H9 (cell line): ENCODE measurements at regions not wholly inside any gene's neighbourhood (a gene's known extent, or its start where the extent isn't known, plus 50 kb on each side); places are given as distances from the start of the nearest gene placed in this dataset.

Experiments used
- DNase-seq: peaks from one replicate; pipeline ENCODE4 v3.0.0-alpha.2; 2017
- H2AFZ ChIP-seq: one replicate; pipeline ENCODE4 v1.6.1; 2013; ENCODE audit warnings: mild to moderate bottlenecking, low read length, control low read depth, moderate library complexity
- H2AK5ac ChIP-seq: 2 replicates; pipeline ENCODE4 v1.6.1; 2013; ENCODE audit warnings: low read length, control low read depth, mixed read lengths; ENCODE audit not compliant: insufficient read length
- H2BK120ac ChIP-seq: one replicate; pipeline ENCODE4 v1.6.1; 2013; ENCODE audit warnings: low read depth, mild to moderate bottlenecking, low read length, control low read depth, inconsistent platforms; ENCODE audit not compliant: poor library complexity, severe bottlenecking
- H2BK12ac ChIP-seq: 2 replicates; pipeline ENCODE4 v1.6.1; 2013; ENCODE audit warnings: low read length, control low read depth, mixed read lengths, low read depth; ENCODE audit not compliant: insufficient read length
- H2BK15ac ChIP-seq: 2 replicates; pipeline ENCODE4 v1.6.1; 2013; ENCODE audit warnings: low read depth, low read length, control low read depth
- H2BK20ac ChIP-seq: one replicate; pipeline ENCODE4 v1.6.1; 2013; ENCODE audit warnings: low read depth, mild to moderate bottlenecking, low read length, control low read depth, inconsistent platforms; ENCODE audit not compliant: poor library complexity, severe bottlenecking
- H2BK5ac ChIP-seq: 2 replicates; pipeline ENCODE4 v1.6.1; 2013; ENCODE audit warnings: low read length, control low read depth, mixed read lengths; ENCODE audit not compliant: insufficient read length
- H3K14ac ChIP-seq: 2 replicates; pipeline ENCODE4 v1.6.1; 2013; ENCODE audit warnings: low read length, control low read depth; ENCODE audit not compliant: insufficient read depth
- H3K18ac ChIP-seq: 2 replicates; pipeline ENCODE4 v1.6.1; 2013; ENCODE audit warnings: low read depth, mild to moderate bottlenecking, mixed read lengths, low read length, control low read depth; ENCODE audit not compliant: insufficient read length
- H3K23ac ChIP-seq: 2 replicates; pipeline ENCODE4 v1.6.1; 2013; ENCODE audit warnings: low read length, control low read depth, mixed read lengths, low read depth; ENCODE audit not compliant: insufficient read length
- H3K23me2 ChIP-seq: 2 replicates; pipeline ENCODE4 v1.6.1; 2013; ENCODE audit warnings: low read depth, mild to moderate bottlenecking, mixed read lengths, low read length, control low read depth; ENCODE audit not compliant: insufficient read length, poor library complexity, severe bottlenecking
- H3K27ac ChIP-seq: 2 replicates; pipeline ENCODE4 v1.5.1; 2013; ENCODE audit warnings: low read length, control low read depth, mixed read lengths, low read depth; ENCODE audit not compliant: insufficient read length
- H3K27me3 ChIP-seq: 2 replicates; pipeline ENCODE4 v1.6.1; 2013; ENCODE audit warnings: low read length, control low read depth, inconsistent platforms; ENCODE audit not compliant: insufficient read depth
- H3K4ac ChIP-seq: 2 replicates; pipeline ENCODE4 v1.6.1; 2013; ENCODE audit warnings: low read depth, mild to moderate bottlenecking, control low read depth, inconsistent platforms, low read length, moderate library complexity
- H3K4me1 ChIP-seq: 2 replicates; pipeline ENCODE4 v1.6.1; 2013; ENCODE audit warnings: low read length, control low read depth, inconsistent platforms; ENCODE audit not compliant: insufficient read depth
- H3K4me2 ChIP-seq: 2 replicates; pipeline ENCODE4 v1.6.1; 2013; ENCODE audit warnings: low read length, control low read depth, mixed read lengths; ENCODE audit not compliant: insufficient read length, insufficient read depth
- H3K56ac ChIP-seq: 2 replicates; pipeline ENCODE4 v1.6.1; 2013; ENCODE audit warnings: low read depth, mild to moderate bottlenecking, mixed read lengths, low read length, control low read depth; ENCODE audit not compliant: insufficient read length
- H3K79me1 ChIP-seq: 2 replicates; pipeline ENCODE4 v1.6.1; 2013; ENCODE audit warnings: low read depth, mild to moderate bottlenecking, moderate library complexity, low read length, control low read depth, inconsistent platforms; ENCODE audit not compliant: insufficient read depth, poor library complexity, severe bottlenecking
- H3K79me2 ChIP-seq: 2 replicates; pipeline ENCODE4 v1.6.1; 2013; ENCODE audit warnings: low read length, control low read depth, inconsistent platforms; ENCODE audit not compliant: insufficient read depth
- H3K9ac ChIP-seq: 2 replicates; pipeline ENCODE4 v1.6.1; 2013; ENCODE audit warnings: low read length, control low read depth, mixed read lengths; ENCODE audit not compliant: insufficient read length; ENCODE audit errors: extremely low read depth
- H3K9me3 ChIP-seq: one replicate; pipeline ENCODE4 v1.6.1; 2013; ENCODE audit warnings: low read depth, low read length, inconsistent platforms; ENCODE audit not compliant: control insufficient read depth
- H3T11ph ChIP-seq: one replicate; pipeline ENCODE4 v1.6.1; 2013; ENCODE audit warnings: mild to moderate bottlenecking, low read length, control low read depth, inconsistent platforms
- H4K20me1 ChIP-seq: one replicate; pipeline ENCODE4 v1.6.1; 2013; ENCODE audit not compliant: control insufficient read depth, insufficient read length, insufficient read depth
- H4K5ac ChIP-seq: 2 replicates; pipeline ENCODE4 v1.6.1; 2013; ENCODE audit warnings: low read depth, mild to moderate bottlenecking, mixed read lengths, low read length, control low read depth; ENCODE audit not compliant: insufficient read length
- H4K8ac ChIP-seq: replicated peaks from 2 replicates; pipeline ENCODE4 v1.6.1; 2013; ENCODE audit warnings: low read length, control low read depth, mixed read lengths, low read depth; ENCODE audit not compliant: insufficient read length
- H4K91ac ChIP-seq: 2 replicates; pipeline ENCODE4 v1.6.1; 2013; ENCODE audit warnings: low read depth, mild to moderate bottlenecking, moderate library complexity, mixed read lengths, low read length, control low read depth; ENCODE audit not compliant: insufficient read length
- H3K27ac Mint-ChIP-seq, 3 experiments: 2 replicates in 2 of 3; 3 replicates in 1 of 3; pipeline ENCODE4 v1.8.0; 2020 to 2021; ENCODE audit warnings: mixed read lengths in 3 of 3, mild to moderate bottlenecking in 1 of 3, moderate library complexity in 1 of 3
- H3K27me3 Mint-ChIP-seq: 2 replicates; pipeline ENCODE4 v1.8.0; 2021; ENCODE audit warnings: low read depth, mild to moderate bottlenecking, moderate library complexity, mixed read lengths
- H3K36me3 Mint-ChIP-seq, 3 experiments: 2 replicates in 2 of 3; 3 replicates in 1 of 3; pipeline ENCODE4 v1.8.0; 2020 to 2021; ENCODE audit warnings: low read depth in 3 of 3, mixed read lengths in 3 of 3; ENCODE audit not compliant: insufficient read depth in 1 of 3
- H3K4me1 Mint-ChIP-seq, 2 experiments: 2 replicates each; pipeline ENCODE4 v1.8.0; 2020; ENCODE audit warnings: mixed read lengths in 2 of 2
- H3K4me3 Mint-ChIP-seq, 2 experiments: 2 replicates in 1 of 2; 3 replicates in 1 of 2; pipeline ENCODE4 v1.8.0; 2020 to 2021; ENCODE audit warnings: mild to moderate bottlenecking in 2 of 2, mixed read lengths in 2 of 2, moderate library complexity in 1 of 2
- H3K9me3 Mint-ChIP-seq, 2 experiments: 2 replicates in 1 of 2; 3 replicates in 1 of 2; pipeline ENCODE4 v1.8.0; 2020; ENCODE audit warnings: mild to moderate bottlenecking in 2 of 2, mixed read lengths in 2 of 2, moderate library complexity in 1 of 2
- whole genome bisulfite sequencing: extraction: QIAGEN DNeasy Blood & Tissue Kit; methylation state at CpG from one replicate; pipeline ENCODE4 v1.1.7; 2013; ENCODE audit warnings: missing lambda C conversion rate, low lambda C conversion rate, mixed read lengths; ENCODE audit not compliant: insufficient read length; ENCODE audit errors: extremely low coverage; 5-methylcytosine and 5-hydroxymethylcytosine counted together
- TF ChIP-seq, protein P1 (sequence below): fragments of 200-600 bp; sonication (generic); conservative IDR thresholded peaks from 3 replicates; pipeline ENCODE4 v1.8.0; 2021; ENCODE audit warnings: antibody characterized with exemption, mild to moderate bottlenecking

DNA sequence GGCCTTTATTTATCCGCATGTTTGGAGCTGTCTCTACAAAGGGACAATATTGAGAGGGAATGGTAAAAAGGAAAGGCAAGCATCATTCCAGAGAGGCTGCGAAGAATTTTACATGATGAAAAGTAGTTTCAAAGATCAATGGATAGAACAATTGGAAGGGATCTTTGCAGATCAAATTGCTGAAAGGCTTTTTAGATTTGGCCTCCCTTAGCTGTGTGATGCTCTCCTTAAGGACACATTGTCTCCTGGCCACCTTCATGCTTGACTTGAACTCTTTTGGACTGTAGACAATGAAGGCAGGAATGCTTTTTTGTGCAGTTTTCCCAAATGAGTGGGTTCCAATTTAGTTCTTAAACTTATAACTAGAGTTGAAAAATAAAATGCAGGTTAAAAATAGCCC is 344.7 kb downstream of the ARL4A start:
- TF ChIP-seq, protein P1, sequence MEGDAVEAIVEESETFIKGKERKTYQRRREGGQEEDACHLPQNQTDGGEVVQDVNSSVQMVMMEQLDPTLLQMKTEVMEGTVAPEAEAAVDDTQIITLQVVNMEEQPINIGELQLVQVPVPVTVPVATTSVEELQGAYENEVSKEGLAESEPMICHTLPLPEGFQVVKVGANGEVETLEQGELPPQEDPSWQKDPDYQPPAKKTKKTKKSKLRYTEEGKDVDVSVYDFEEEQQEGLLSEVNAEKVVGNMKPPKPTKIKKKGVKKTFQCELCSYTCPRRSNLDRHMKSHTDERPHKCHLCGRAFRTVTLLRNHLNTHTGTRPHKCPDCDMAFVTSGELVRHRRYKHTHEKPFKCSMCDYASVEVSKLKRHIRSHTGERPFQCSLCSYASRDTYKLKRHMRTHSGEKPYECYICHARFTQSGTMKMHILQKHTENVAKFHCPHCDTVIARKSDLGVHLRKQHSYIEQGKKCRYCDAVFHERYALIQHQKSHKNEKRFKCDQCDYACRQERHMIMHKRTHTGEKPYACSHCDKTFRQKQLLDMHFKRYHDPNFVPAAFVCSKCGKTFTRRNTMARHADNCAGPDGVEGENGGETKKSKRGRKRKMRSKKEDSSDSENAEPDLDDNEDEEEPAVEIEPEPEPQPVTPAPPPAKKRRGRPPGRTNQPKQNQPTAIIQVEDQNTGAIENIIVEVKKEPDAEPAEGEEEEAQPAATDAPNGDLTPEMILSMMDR: no peak
- Histone ChIP-seq H3K79me2 (no peaks in the 10 kb centered on the region), H3K14ac (no peak overlapping the region), H3K9me3 (peaks cover 7% of the 10 kb centered on the region), H2AK5ac (no peak overlapping the region), H3K23me2 (no peaks in the 10 kb centered on the region), H4K5ac (no peak overlapping the region), H3K56ac (no peak overlapping the region), H3K79me1 (no peaks in the 10 kb centered on the region), H3K27ac (no peak overlapping the region), H2BK120ac (no peak overlapping the region), H2BK15ac (no peak overlapping the region), H2BK20ac (no peak overlapping the region), H3K27me3 (no peaks in the 10 kb centered on the region), H3K4me2 (no peak overlapping the region), H3K4me1 (no peaks in the 10 kb centered on the region; the same call in 1 of the 2 replicates), H4K91ac (no peak overlapping the region), H3K18ac (no peak overlapping the region), H2BK5ac (no peak overlapping the region), H3K23ac (no peak overlapping the region), H3K4ac (no peak overlapping the region), H4K20me1 (no peaks in the 10 kb centered on the region), H3T11ph (no peak overlapping the region), H2AFZ (no peak overlapping the region), H2BK12ac (no peak overlapping the region), H3K9ac (no peak overlapping the region), H4K8ac (no peak overlapping the region)
- Mint-ChIP-seq H3K9me3 (peaks cover 16 to 18% of the 10 kb centered on the region in 2 experiments), H3K4me1 (peaks cover 38 to 40% of the 10 kb centered on the region in 2 experiments), H3K36me3 (peaks cover 14 to 19% (median 14%) of the 10 kb centered on the region in 3 experiments), H3K27ac (peak overlapping the region in 2 of 3 experiments; percentile 82 to 92; a peak in 3 of 7 replicates), H3K4me3 (no peak overlapping the region), H3K27me3 (no peaks in the 10 kb centered on the region)
- no CpG with 5 or more reads among the region's 2 CpGs for WGBS
- no peak for DNase-seq
